ENCODE measurements at regions not wholly inside any gene's neighbourhood (a gene's known extent, or its start where the extent isn't known, plus 50 kb on each side); places are given as distances from the start of the nearest gene placed in this dataset.

DNA sequence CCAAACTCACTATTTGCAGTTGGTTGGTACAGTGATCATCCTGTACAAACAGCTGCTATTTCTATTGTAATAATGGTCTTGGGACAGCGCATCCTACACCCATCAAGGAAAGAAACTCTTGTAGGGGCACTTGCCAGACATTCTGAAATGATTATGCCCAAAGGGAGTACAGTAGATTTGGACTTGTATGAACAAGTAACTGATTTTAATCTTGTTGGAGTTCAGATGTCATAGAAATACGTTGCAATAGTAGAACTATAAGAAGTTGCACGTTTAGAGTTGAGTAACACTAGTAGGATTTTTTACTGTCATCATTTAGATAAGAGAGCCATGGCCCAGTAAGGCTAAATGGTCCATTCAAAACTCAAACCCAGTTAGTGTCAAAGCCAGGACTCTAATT lies 192.8 kb downstream of the SATB1 start:
- TF ChIP-seq, protein P1, sequence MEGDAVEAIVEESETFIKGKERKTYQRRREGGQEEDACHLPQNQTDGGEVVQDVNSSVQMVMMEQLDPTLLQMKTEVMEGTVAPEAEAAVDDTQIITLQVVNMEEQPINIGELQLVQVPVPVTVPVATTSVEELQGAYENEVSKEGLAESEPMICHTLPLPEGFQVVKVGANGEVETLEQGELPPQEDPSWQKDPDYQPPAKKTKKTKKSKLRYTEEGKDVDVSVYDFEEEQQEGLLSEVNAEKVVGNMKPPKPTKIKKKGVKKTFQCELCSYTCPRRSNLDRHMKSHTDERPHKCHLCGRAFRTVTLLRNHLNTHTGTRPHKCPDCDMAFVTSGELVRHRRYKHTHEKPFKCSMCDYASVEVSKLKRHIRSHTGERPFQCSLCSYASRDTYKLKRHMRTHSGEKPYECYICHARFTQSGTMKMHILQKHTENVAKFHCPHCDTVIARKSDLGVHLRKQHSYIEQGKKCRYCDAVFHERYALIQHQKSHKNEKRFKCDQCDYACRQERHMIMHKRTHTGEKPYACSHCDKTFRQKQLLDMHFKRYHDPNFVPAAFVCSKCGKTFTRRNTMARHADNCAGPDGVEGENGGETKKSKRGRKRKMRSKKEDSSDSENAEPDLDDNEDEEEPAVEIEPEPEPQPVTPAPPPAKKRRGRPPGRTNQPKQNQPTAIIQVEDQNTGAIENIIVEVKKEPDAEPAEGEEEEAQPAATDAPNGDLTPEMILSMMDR (IDR thresholded peaks at IDR 0.05): no peak
- no peak for TF ChIP-seq POLR2A (IDR thresholded peaks at IDR 0.05)
